ENCODE measurements at regions not wholly inside any gene's neighbourhood (a gene's known extent, or its start where the extent isn't known, plus 50 kb on each side); places are given as distances from the start of the nearest gene placed in this dataset.

GRCh38 chrX:103148075-103148474 lies 55.1 kb upstream of the NXF3 start:
- Mint-ChIP-seq H3K27me3 (ENCODE audit: insufficient read depth) (peaks cover 3% of the 10 kb centered on the region), H3K4me3 (no peak overlapping the region), H3K27ac (no peak overlapping the region), H3K4me1 (peaks cover 3% of the 10 kb centered on the region), H3K36me3 (ENCODE audit: low read depth) (no peaks in the 10 kb centered on the region), H3K9me3 (peaks cover 25% of the 10 kb centered on the region)
- no peak overlapping the region for H3K4me3 ChIP-seq (ENCODE audit: low read length)
- no peak for DNase-seq
- H3K4me1 ChIP-seq (ENCODE audit: control insufficient read depth, insufficient read depth, low read length), result no peaks in the 10 kb centered on the region
- TF ChIP-seq CTCF (conservative IDR thresholded peaks at IDR 0.05), result no peak
- H3K9me3 ChIP-seq (ENCODE audit: control insufficient read depth, low read length), result no peaks in the 10 kb centered on the region
- no peak overlapping the region for H3K9ac ChIP-seq (ENCODE audit: extremely low read depth, low read length, poor library complexity, severe bottlenecking)
- no peaks in the 10 kb centered on the region for H3K27me3 ChIP-seq (ENCODE audit: control insufficient read depth, insufficient read depth, low read length, poor library complexity, severe bottlenecking)
- H3K27ac ChIP-seq (ENCODE audit: low read depth, low read length), result no peak overlapping the region
- H3K36me3 ChIP-seq (ENCODE audit: control insufficient read depth, insufficient read depth, low read length), result no peaks in the 10 kb centered on the region
- no CpG with 5 or more reads among the region's 1 CpG for WGBS, 2 experiments (ENCODE audit: insufficient coverage in 1 of 2, insufficient read length in 1 of 2)
